HG03108 (cell line): ENCODE measurements at regions not wholly inside any gene's neighbourhood (a gene's known extent, or its start where the extent isn't known, plus 50 kb on each side); places are given as distances from the start of the nearest gene placed in this dataset.
A peak's percentile ranks its signal among the peaks of the same experiment; 100 is the strongest.

ENCODE experiments used
- ATAC-seq: cut with Tn5 transposase; IDR thresholded peaks from one replicate; pipeline ENCODE4 v1.9.1; 2021; ENCODE audit warnings: moderate library complexity; ENCODE audit not compliant: unreplicated experiment

- ATAC-seq, result no peak
Measured at GRCh38 chr3:61311044-61311443, 59.8 kb upstream of the FHIT start.

GRCh38 chr3:61315871-61316270 lies 64.6 kb upstream of the FHIT start:
- ATAC-seq, result no peak

GRCh38 chr3:61323094-61323493 lies 71.8 kb upstream of the FHIT start:
- ATAC-seq, result no peak

DNA sequence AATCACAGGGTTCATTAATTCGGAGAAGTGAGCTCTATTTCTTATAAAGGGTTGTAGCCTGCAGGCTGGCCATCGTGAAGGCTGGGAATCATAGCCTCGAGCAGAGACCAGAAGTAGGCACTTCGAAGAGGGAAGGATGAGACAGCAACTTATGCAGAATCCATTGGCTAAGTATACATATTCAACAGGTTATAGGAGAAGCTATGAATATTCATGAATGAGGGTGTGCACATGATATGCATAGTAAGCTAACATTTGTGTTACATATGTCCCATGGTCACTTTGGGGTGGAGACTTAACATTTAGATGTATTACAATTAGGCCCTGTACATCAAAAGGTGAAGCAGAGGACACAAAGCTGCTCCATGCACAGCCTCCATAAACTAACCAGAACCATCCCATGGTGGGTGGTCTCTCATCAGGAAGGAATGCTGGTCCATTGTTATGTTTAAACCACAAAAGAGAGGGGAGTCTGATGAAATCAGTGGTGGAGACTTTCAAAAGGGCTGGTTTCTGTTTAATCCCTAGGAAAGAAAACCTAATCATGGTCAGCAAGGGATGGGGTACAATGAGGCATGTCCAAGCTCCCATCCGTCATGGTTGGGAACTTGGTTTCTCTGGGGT lies 80.8 kb upstream of the FHIT start:
- no peak for ATAC-seq

DNA sequence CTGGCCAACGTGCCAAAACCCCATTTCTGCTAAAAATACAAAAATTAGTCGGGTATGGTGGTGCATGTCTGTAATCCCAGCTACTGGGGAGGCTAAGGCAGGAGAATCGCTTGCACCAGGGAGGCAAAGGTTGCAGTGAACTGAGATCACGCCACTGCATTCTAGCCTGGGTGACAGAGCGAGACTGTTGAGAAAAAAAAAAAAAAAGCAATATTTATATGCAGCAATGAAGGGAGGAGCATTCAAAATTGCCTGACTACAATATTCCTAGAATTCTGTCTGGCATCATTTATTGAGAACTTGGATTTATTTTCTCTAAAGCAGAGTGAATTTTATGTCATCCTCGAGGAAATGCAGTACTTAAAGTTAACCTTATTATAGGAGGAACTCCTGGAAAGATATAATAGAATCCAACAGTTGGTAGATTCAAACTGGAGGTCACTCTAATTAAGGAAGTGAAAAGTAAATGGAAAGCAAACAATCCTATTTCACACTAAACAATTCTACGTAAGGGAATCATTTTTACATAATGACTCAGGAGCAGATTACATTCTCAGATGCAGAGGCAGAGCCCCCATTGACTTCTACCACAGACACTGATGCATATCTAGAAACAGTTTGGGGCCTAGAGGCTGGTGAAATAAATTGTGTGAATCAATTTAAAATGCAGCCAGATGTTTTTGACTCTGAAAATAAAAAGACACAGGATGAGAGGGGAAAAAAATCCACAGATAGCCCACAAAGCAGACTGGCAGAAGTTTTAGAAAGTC lies 82.1 kb upstream of the FHIT start:
- no peak for ATAC-seq

GRCh38 chr3:61334783-61335182 lies 83.5 kb upstream of the FHIT start:
- ATAC-seq, result no peak

GRCh38 chr3:61340931-61341461 lies 89.7 kb upstream of the FHIT start:
- ATAC-seq, result no peak

DNA sequence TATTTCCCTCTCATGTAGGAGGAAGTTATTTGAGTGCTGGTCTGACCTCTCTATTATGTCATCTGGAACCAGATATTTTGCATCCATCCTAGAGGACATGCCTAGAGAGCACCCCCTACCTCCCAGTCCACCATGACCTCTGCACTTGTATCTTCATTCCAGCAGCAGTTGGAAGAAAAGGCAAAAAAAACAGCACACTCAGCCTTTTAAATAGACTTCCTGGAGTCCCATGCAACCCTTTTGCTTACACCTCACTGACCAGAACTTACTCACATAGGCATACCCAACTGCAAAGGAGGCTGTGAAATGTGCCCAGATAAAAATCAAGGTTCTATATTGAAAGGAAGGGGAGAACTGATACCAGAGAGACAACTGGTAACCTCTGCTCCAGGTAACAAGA lies 92.3 kb upstream of the FHIT start:
- no peak for ATAC-seq

DNA sequence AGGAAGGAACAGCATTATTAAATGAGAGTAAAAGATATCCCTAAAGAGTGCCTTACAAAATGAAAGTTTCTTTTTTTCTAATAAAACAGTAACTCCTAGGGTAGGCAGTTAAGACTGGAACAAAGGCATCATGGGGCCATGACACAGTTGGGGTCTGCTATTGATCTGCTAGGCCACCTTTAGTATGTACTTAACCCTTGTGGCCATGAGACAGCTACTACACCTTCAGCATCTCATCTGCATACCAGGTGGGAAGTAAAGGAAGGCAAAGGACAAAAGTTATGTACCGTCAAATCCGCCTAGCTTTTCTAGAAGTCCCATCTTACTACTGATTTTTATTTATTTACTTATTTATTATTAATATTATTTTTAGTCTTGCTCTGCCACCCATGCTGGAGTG lies 93.8 kb upstream of the FHIT start:
- no peak for ATAC-seq

DNA sequence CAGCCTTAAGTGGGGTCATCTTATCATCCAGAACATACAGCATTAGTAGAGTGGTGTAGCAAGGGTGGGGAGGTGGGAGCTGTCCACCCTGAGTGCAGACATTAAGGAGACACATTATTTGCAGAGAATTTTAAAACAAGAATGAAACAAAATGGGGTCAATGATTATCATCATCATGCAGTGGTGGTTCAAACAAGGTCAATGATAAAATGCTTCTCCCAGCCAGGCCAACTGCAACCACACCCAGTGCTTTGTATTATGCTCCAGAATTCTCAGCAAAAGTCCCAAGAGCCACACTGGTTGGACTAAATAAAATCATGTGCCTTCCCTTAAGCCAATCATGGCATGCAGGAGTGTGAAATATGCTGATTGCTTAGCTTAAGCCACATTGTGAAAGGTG lies 96.7 kb upstream of the FHIT start:
- no peak for ATAC-seq

- no peak for ATAC-seq
Measured at GRCh38 chr3:61349717-61350116, 98.5 kb upstream of the FHIT start.

DNA sequence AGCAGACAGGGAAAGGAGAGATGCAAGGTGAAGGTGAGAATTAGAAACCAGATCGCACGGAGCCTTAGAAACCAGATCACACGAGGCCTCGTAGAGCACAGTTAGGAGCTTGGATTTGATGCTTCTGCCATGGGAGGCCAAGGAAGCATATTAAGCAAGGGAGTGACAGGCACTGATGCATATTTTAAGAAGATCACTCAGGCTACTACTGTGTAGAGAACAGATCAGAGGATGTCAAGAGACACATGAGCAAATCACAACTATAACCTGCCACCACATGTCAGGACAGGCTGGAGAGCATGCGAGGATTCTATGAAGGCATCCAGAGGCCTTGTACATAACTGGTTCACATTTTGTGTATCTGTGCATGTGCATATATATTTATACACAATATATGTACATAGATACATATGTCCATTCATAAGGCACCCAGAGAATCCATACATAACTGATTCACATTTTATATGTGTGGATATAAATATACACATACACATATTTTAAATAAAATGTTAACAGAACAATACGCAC lies 99.6 kb upstream of the FHIT start:
- no peak for ATAC-seq

DNA sequence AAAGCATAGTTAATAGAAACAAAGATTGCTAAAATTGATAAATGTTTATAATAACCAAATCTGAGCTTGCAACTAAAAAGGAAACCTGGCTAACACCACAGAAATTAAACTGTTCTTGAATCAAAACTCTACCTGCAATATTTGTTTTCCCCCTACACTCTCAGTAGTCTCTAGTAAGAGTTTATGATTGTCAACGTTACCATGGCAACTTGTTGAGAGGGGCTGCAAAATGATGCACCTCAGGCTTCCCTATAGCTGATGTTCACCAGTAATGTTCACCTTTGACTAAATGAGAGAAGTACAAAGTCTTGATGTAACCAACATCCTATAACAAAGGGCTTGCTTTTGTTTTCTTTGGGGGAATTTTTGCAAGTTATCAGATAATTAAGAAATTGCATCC lies 101.1 kb upstream of the FHIT start:
- ATAC-seq, result no peak

DNA sequence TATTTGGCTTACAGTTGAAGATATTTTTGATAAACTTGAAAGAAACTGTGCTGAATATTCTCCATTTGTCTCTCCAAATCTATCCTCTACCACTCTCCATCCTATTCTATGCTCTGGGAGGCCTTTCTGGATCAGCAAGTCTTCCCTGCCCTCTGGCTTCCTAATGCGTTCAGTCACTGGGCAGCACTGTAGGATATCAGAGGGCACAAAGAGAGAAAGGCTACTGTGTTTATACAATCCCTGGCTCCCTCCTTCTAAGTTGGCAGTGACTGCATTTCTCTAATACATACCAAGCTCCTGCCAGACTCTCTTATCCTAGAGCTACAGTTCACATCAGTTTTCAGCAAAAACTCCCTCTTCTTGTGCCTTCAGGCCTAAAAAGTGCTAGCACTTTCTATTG lies 102.1 kb upstream of the FHIT start:
- no peak for ATAC-seq

GRCh38 chr3:61354604-61355003 lies 103.4 kb upstream of the FHIT start:
- no peak for ATAC-seq

- no peak for ATAC-seq
Measured at GRCh38 chr3:61356685-61357084, 105.4 kb upstream of the FHIT start.

GRCh38 chr3:61357902-61358301 lies 106.7 kb upstream of the FHIT start:
- no peak for ATAC-seq

DNA sequence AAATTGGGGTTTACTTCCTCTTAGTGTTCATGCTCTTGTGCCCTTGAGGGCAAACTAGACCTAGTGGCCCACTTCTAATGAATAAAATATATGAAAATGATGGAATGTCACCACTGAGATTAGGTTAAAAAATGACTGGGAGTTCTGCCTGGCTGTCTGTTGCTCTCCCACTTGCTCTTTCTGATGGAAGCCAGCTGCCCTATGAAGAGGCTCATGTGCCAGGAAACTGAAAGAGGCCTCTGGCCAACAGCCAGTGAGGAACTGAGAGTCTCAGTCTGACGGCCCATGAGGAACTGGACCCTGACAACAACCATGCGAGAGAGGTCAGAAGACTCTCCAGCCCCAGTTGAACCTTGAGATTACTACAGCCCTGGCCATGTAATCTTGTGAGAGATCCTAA lies 107.1 kb upstream of the FHIT start:
- peak; percentile 99 for ATAC-seq

DNA sequence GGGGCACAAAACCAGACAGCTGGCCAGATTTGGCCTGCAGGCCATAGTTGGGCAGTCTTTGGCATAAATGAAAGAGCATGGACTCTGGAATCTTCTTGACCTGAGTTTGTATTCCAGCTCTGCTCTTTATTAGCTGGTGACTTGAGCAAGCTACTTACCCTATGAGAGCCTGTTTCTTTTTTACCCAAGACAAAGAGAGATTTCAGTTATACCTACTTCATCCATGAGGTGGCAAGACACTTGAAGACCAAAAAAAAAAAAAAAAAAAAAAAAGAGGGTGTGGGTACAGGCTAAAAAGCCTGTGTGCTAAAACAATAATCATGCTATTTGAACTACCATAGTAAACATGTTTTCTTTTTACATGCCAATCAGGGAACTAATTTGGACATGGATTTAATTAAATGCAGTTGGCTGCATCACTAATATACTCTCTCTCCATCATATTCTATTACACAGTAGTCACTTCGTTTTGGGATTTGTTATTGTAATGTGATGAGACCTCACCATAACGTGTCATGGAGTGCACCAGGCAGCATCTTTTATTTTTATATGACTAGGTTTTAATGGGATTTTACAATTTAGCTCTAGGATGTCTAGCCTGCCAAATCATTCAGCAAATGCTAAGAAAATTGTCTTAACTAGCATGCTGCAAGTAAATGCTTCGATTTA lies 109.2 kb upstream of the FHIT start:
- no peak for ATAC-seq

GRCh38 chr3:61369678-61370077 lies 118.4 kb upstream of the FHIT start:
- ATAC-seq, result no peak

- no peak for ATAC-seq
Measured at GRCh38 chr3:61371123-61371522, 119.9 kb upstream of the FHIT start.

DNA sequence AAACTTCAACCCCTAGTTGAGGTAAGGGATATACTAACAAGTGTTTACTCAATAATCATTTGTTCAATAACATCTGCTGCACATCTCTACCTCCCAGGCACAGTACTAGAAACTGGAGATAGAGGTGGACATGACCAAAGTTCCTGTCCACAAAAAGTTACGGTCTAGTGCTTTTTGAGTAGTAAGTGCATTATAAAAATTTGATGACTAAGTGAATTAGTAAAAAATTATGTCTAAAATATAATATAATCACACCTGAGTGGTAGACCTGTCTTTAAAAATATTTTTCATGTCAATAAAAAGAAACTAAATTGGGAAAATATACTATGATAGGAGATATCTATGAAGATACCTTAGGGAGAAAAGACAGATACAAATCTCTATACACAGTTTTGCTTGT lies 121.5 kb upstream of the FHIT start:
- no peak for ATAC-seq
